Right lobe of liver (tissue), 4 donors: ENCODE measurements at regions not wholly inside any gene's neighbourhood (a gene's known extent, or its start where the extent isn't known, plus 50 kb on each side); places are given as distances from the start of the nearest gene placed in this dataset.

Experiments
- CTCF ChIP-seq, 4 donors: fragments of 200-600 bp in 3 of 4; fragments of 450-650 bp in 1 of 4; IDR thresholded peaks; one replicate each; pipeline versions ENCODE4 v1.5.1 to v1.8.0; 2016 to 2022; ENCODE audit warnings: antibody characterized with exemption in 4 of 4, mild to moderate bottlenecking in 2 of 4
- POLR2A ChIP-seq: fragments of 450-650 bp; IDR thresholded peaks from one replicate; pipeline ENCODE4 v1.6.1; 2017; ENCODE audit warnings: antibody characterized with exemption, mild to moderate bottlenecking
- donor health status: DM: no; HTN: no; CAD: no.
- donor health status: DM: no; HTN: no; CAD: no.
- donor health status: DM: no; HTN: yes; CAD: no.

- TF ChIP-seq CTCF (IDR thresholded peaks at IDR 0.05) (no peak), POLR2A (no peak)
Measured at GRCh38 chr1:166527752-166528151, 311.5 kb upstream of the POGK start.
